ENCODE measurements at regions not wholly inside any gene's neighbourhood (a gene's known extent, or its start where the extent isn't known, plus 50 kb on each side); places are given as distances from the start of the nearest gene placed in this dataset.

GRCh38 chr12:72178871-72179270 is 93.3 kb upstream of the TRHDE start (continued):
- TF ChIP-seq ZNF384 (IDR thresholded peaks at IDR 0.05; ENCODE audit: borderline replicate concordance, low read depth, low read length), result no peak
- no peak for TF ChIP-seq SUZ12 (IDR thresholded peaks at IDR 0.05; ENCODE audit: unreplicated experiment)
- no peak for TF ChIP-seq ATF3 (IDR thresholded peaks at IDR 0.05; ENCODE audit: borderline replicate concordance, extremely low read depth, low read depth, low read length)
- TF ChIP-seq MLLT1 (IDR thresholded peaks at IDR 0.05), result no peak

GRCh38 chr12:72179841-72180240 is 92.3 kb upstream of the TRHDE start:
- Histone ChIP-seq H3K4me1 (ENCODE audit: control insufficient read depth, insufficient read depth, low read length) (no peaks in the 10 kb centered on the region), H3K4me2 (ENCODE audit: control insufficient read depth, insufficient read depth) (no peak overlapping the region), H2AFZ (ENCODE audit: control insufficient read depth, low read depth, low read length) (no peak overlapping the region), H3K27me3 (replicated peaks in 1 of 2; ENCODE audit: control insufficient read depth in 2 of 2, insufficient read depth in 2 of 2, low read length in 1 of 2) (no peaks in the 10 kb centered on the region), H3K4me3 (no peak overlapping the region), H3K27ac (ENCODE audit: control insufficient read depth, insufficient read depth) (no peak overlapping the region), H3K36me3 (ENCODE audit: control insufficient read depth in 2 of 2, insufficient read depth in 2 of 2, low read length in 1 of 2) (no peaks in the 10 kb centered on the region), H3K79me2 (ENCODE audit: control insufficient read depth, insufficient read depth, low read length) (no peaks in the 10 kb centered on the region), H3K9me3 (replicated peaks; ENCODE audit: control insufficient read depth, insufficient read depth, low read length) (no peaks in the 10 kb centered on the region), H4K20me1 (ENCODE audit: control insufficient read depth, insufficient read depth) (no peaks in the 10 kb centered on the region), H3K9ac (ENCODE audit: control insufficient read depth, insufficient read depth, low read length) (no peak overlapping the region)
- intact Hi-C loops (cut with micrococcal nuclease; ENCODE audit: unreplicated experiment) (no loop called here), in situ Hi-C loops (cut with MboI) (no loop called here)
- WGBS (ENCODE audit: insufficient coverage, insufficient replicate concordance, low lambda C conversion rate, missing lambda C conversion rate), result 0% methylated on average over 1 of the region's 1 CpG
- FAIRE-seq (no peak), DNase-seq (ENCODE audit: low read depth, low spot score) (no peak), ATAC-seq (no peak)
- no TSS peak for BruUV-seq (replicated peaks)
- ChIA-PET POLR2A (no interaction called here), RAD21 (ENCODE audit: unreplicated experiment) (no interaction called here), SMC1A (ENCODE audit: uncharacterized antibody, unreplicated experiment) (interaction anchor here (1.1 to 1.2 kb wide), 2 partner anchors 10 to 95 kb away, joined by 3 to 4 read pairs; no protein-coding TSS in a partner anchor), CTCF (interaction anchor here (0.6 to 1.1 kb wide), 2 partner anchors 10 to 181 kb away, joined by 3 read pairs; no protein-coding TSS in a partner anchor)
- TF ChIP-seq STAT3 (IDR thresholded peaks at IDR 0.05; ENCODE audit: low read depth, low read length), result no peak
- no peak for TF ChIP-seq SRF (IDR thresholded peaks at IDR 0.05; ENCODE audit: low read depth in 2 of 2, low read length in 2 of 2)
- TF ChIP-seq FOXM1 (IDR thresholded peaks at IDR 0.05; ENCODE audit: low read depth, low read length), result no peak
- no peak for TF ChIP-seq CBFB (IDR thresholded peaks at IDR 0.05; ENCODE audit: low read depth)
- no peak for TF ChIP-seq CREM (IDR thresholded peaks at IDR 0.05; ENCODE audit: low read depth)
- no peak for TF ChIP-seq NKRF (conservative IDR thresholded peaks at IDR 0.05)
- TF ChIP-seq TAF1 (IDR thresholded peaks at IDR 0.05; ENCODE audit: borderline replicate concordance, low read depth, low read length), result no peak
- TF ChIP-seq ZBTB40 (IDR thresholded peaks at IDR 0.05; ENCODE audit: borderline replicate concordance), result no peak
- no peak for TF ChIP-seq SMC3 (IDR thresholded peaks at IDR 0.05; ENCODE audit: borderline replicate concordance, low read length)
- TF ChIP-seq RB1 (IDR thresholded peaks at IDR 0.05; ENCODE audit: borderline replicate concordance), result no peak
- no peak for TF ChIP-seq CEBPB (IDR thresholded peaks at IDR 0.05; ENCODE audit: borderline replicate concordance in 1 of 2, low read depth in 2 of 2, low read length in 2 of 2)
- TF ChIP-seq ZNF24 (IDR thresholded peaks at IDR 0.05), result no peak

All from GM12878 (cell line).